ENCODE measurements at regions not wholly inside any gene's neighbourhood (a gene's known extent, or its start where the extent isn't known, plus 50 kb on each side); places are given as distances from the start of the nearest gene placed in this dataset.

DNA sequence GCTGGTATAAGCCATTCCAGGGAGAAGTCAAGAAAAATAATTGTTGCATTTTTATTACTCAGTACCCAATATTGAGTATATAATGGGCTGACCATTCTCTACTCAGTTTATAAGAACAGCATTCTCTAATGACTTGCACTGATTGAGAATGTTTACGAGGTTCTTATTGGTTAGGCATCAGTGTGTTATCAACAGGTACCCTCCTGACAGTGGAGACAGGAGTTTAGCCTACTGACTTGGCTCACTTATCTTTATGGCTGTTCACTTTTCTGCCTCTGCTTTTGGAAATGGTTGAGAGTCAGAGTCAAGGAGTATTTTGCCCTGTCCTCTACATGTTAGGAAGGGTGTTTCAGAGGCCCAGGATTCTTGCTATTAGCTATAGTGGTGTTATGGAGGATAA lies 228.0 kb upstream of the RGS6 start:
- Mint-ChIP-seq H3K36me3 (peaks cover 43% of the 10 kb centered on the region), H3K4me3 (no peak overlapping the region), H3K27ac (no peak overlapping the region), H3K4me1 (peaks cover 0 to 11% (median 6%) of the 10 kb centered on the region in 4 donors), H3K9me3 (no peaks in the 10 kb centered on the region), H3K27me3 (no peaks in the 10 kb centered on the region)
- DNase-seq (no peak), ATAC-seq (ENCODE audit: low read depth in 2 of 2) (no peak)
- no peaks in the 10 kb centered on the region for H3K27me3 ChIP-seq (ENCODE audit: control insufficient read depth, insufficient read depth, low read length)
- peaks cover 11% of the 10 kb centered on the region for H3K36me3 ChIP-seq (ENCODE audit: control insufficient read depth, insufficient read depth, low read length)
- H3K9me3 ChIP-seq (ENCODE audit: control insufficient read depth in 2 of 2, low read length in 2 of 2), result no peaks in the 10 kb centered on the region
- no peak overlapping the region for H3K4me3 ChIP-seq (ENCODE audit: low read depth, low read length)
- no peak overlapping the region for H3K27ac ChIP-seq (ENCODE audit: insufficient read depth, low read length, poor library complexity, severe bottlenecking)
- H3K4me1 ChIP-seq (ENCODE audit: control insufficient read depth, insufficient read depth, low read length, poor library complexity, severe bottlenecking), result no peaks in the 10 kb centered on the region

DNA sequence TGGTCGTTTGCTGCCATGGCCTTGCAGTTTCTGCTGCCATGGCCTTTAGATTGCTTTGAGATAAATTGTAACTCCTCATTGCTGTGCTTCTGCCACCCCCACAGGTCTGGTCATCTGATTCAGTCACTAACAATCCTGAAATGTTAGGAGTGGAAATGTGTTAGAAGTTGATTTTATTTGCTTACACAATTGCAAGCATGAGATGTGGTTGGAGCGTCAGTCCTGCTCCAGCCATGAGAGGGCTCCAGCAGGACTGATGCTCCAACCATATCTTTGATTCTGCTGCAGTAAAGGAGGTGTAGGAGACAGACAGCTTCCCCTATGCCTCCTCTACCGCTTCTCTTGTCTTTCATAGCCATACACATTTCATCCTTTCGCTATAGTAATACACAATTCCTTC lies 226.8 kb upstream of the RGS6 start:
- DNase-seq, result no peak
- Mint-ChIP-seq H3K27ac (no peak overlapping the region), H3K9me3 (no peaks in the 10 kb centered on the region), H3K27me3 (no peaks in the 10 kb centered on the region), H3K4me3 (no peak overlapping the region), H3K4me1 (peaks cover 0 to 6% (median 5%) of the 10 kb centered on the region in 4 donors), H3K36me3 (peaks cover 37% of the 10 kb centered on the region)
- no peaks in the 10 kb centered on the region for H3K4me1 ChIP-seq (ENCODE audit: control insufficient read depth, insufficient read depth, low read length, poor library complexity, severe bottlenecking)
- H3K36me3 ChIP-seq (ENCODE audit: control insufficient read depth, insufficient read depth, low read length), result peaks cover 16% of the 10 kb centered on the region
- H3K9me3 ChIP-seq (ENCODE audit: control insufficient read depth in 2 of 2, low read length in 2 of 2), result no peaks in the 10 kb centered on the region
- H3K27me3 ChIP-seq (ENCODE audit: control insufficient read depth, insufficient read depth, low read length), result no peaks in the 10 kb centered on the region
- no peak overlapping the region for H3K4me3 ChIP-seq (ENCODE audit: low read depth, low read length)
- ATAC-seq (ENCODE audit: low read depth in 2 of 2), result no peak
- H3K27ac ChIP-seq (ENCODE audit: insufficient read depth, low read length, poor library complexity, severe bottlenecking), result no peak overlapping the region

GRCh38 chr14:71709076-71709475 lies 223.2 kb upstream of the RGS6 start:
- peaks cover 37% of the 10 kb centered on the region for H3K36me3 Mint-ChIP-seq
- Histone ChIP-seq H3K27me3 (ENCODE audit: control insufficient read depth, insufficient read depth, low read length) (no peaks in the 10 kb centered on the region), H3K4me1 (ENCODE audit: control insufficient read depth, insufficient read depth, low read length, poor library complexity, severe bottlenecking) (no peaks in the 10 kb centered on the region), H3K27ac (ENCODE audit: insufficient read depth, low read length, poor library complexity, severe bottlenecking) (no peak overlapping the region), H3K36me3 (ENCODE audit: control insufficient read depth, insufficient read depth, low read length) (peaks cover 16% of the 10 kb centered on the region), H3K9me3 (ENCODE audit: control insufficient read depth in 2 of 2, low read length in 2 of 2) (no peaks in the 10 kb centered on the region), H3K4me3 (ENCODE audit: low read depth, low read length) (no peak overlapping the region)
- no peak for DNase-seq
- peak overlapping the region in 1 of 3 donors; percentile 17 for H3K27ac Mint-ChIP-seq
- H3K4me3 Mint-ChIP-seq, result no peak overlapping the region
- no peaks in the 10 kb centered on the region for H3K27me3 Mint-ChIP-seq
- H3K4me1 Mint-ChIP-seq, result peaks cover 8 to 18% (median 10%) of the 10 kb centered on the region in 4 donors
- H3K9me3 Mint-ChIP-seq, result no peaks in the 10 kb centered on the region
- no peak for ATAC-seq (ENCODE audit: low read depth in 2 of 2)

GRCh38 chr14:71709987-71710386 lies 222.2 kb upstream of the RGS6 start:
- DNase-seq (no peak), ATAC-seq (ENCODE audit: low read depth in 2 of 2) (no peak)
- no peaks in the 10 kb centered on the region for H3K27me3 ChIP-seq (ENCODE audit: control insufficient read depth, insufficient read depth, low read length)
- H3K4me3 ChIP-seq (ENCODE audit: low read depth, low read length), result no peak overlapping the region
- peaks cover 39% of the 10 kb centered on the region for H3K36me3 Mint-ChIP-seq
- H3K4me1 ChIP-seq (ENCODE audit: control insufficient read depth, insufficient read depth, low read length, poor library complexity, severe bottlenecking), result no peaks in the 10 kb centered on the region
- peaks cover 8 to 19% (median 10%) of the 10 kb centered on the region in 4 donors for H3K4me1 Mint-ChIP-seq
- no peak overlapping the region for H3K27ac Mint-ChIP-seq
- no peak overlapping the region for H3K4me3 Mint-ChIP-seq
- H3K9me3 ChIP-seq (ENCODE audit: control insufficient read depth in 2 of 2, low read length in 2 of 2), result no peaks in the 10 kb centered on the region
- no peaks in the 10 kb centered on the region for H3K9me3 Mint-ChIP-seq
- no peaks in the 10 kb centered on the region for H3K27me3 Mint-ChIP-seq
- H3K27ac ChIP-seq (ENCODE audit: insufficient read depth, low read length, poor library complexity, severe bottlenecking), result no peak overlapping the region
- H3K36me3 ChIP-seq (ENCODE audit: control insufficient read depth, insufficient read depth, low read length), result peaks cover 14% of the 10 kb centered on the region

- peaks cover 8 to 24% (median 10%) of the 10 kb centered on the region in 4 donors for H3K4me1 Mint-ChIP-seq
These were observed 221.1 kb upstream of the RGS6 start for GRCh38 chr14:71711125-71711524.

DNA sequence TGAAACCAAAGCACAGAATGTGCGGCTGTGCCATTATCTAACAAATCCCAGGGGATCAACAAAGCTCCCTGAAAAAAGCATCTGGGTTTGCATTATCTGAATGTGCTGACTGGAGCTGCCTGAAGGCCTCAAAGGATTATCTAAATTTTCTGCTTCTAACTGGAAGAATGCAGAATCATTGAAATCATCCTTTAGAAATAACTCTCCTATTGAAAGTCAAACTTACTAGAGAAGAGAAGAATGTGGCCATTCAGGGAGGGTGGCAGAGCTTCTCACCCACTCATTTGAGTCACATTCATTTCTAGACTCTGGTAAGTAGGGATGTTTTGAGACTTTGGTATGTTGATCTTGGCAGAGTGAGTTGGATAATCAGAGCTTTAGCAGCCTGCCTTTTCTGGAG lies 220.6 kb upstream of the RGS6 start:
- no peaks in the 10 kb centered on the region for H3K9me3 ChIP-seq (ENCODE audit: control insufficient read depth in 2 of 2, low read length in 2 of 2)
- no peak for DNase-seq
- ATAC-seq (ENCODE audit: low read depth in 2 of 2), result no peak
- peak overlapping the region in 1 of 3 donors; percentile 7 for H3K27ac Mint-ChIP-seq
- H3K36me3 ChIP-seq (ENCODE audit: control insufficient read depth, insufficient read depth, low read length), result peaks cover 5% of the 10 kb centered on the region
- H3K9me3 Mint-ChIP-seq, result no peaks in the 10 kb centered on the region
- no peak overlapping the region for H3K4me3 ChIP-seq (ENCODE audit: low read depth, low read length)
- no peak overlapping the region for H3K27ac ChIP-seq (ENCODE audit: insufficient read depth, low read length, poor library complexity, severe bottlenecking)
- H3K4me1 ChIP-seq (ENCODE audit: control insufficient read depth, insufficient read depth, low read length, poor library complexity, severe bottlenecking), result no peaks in the 10 kb centered on the region
- H3K36me3 Mint-ChIP-seq, result peaks cover 36% of the 10 kb centered on the region
- H3K4me3 Mint-ChIP-seq, result no peak overlapping the region
- no peaks in the 10 kb centered on the region for H3K27me3 Mint-ChIP-seq
- no peaks in the 10 kb centered on the region for H3K27me3 ChIP-seq (ENCODE audit: control insufficient read depth, insufficient read depth, low read length)
- H3K4me1 Mint-ChIP-seq, result peaks cover 8 to 24% (median 10%) of the 10 kb centered on the region in 4 donors

More at GRCh38 chr14:71711125-71711524, 221.1 kb upstream of the RGS6 start:
- no peaks in the 10 kb centered on the region for H3K4me1 ChIP-seq (ENCODE audit: control insufficient read depth, insufficient read depth, low read length, poor library complexity, severe bottlenecking)
- H3K9me3 ChIP-seq (ENCODE audit: control insufficient read depth in 2 of 2, low read length in 2 of 2), result no peaks in the 10 kb centered on the region
- no peaks in the 10 kb centered on the region for H3K27me3 Mint-ChIP-seq
- H3K27ac Mint-ChIP-seq, result peak overlapping the region in 2 of 3 donors; percentile 7 to 16
- H3K9me3 Mint-ChIP-seq, result no peaks in the 10 kb centered on the region
- no peak overlapping the region for H3K4me3 ChIP-seq (ENCODE audit: low read depth, low read length)
- DNase-seq, result peak in 1 of 3 donors; percentile 61
- H3K36me3 ChIP-seq (ENCODE audit: control insufficient read depth, insufficient read depth, low read length), result peaks cover 5% of the 10 kb centered on the region
- no peaks in the 10 kb centered on the region for H3K27me3 ChIP-seq (ENCODE audit: control insufficient read depth, insufficient read depth, low read length)
- H3K4me3 Mint-ChIP-seq, result no peak overlapping the region
- H3K27ac ChIP-seq (ENCODE audit: insufficient read depth, low read length, poor library complexity, severe bottlenecking), result no peak overlapping the region
- peak in 1 of 2 donors; percentile 75 for ATAC-seq (ENCODE audit: low read depth in 2 of 2)
- H3K36me3 Mint-ChIP-seq, result peaks cover 39% of the 10 kb centered on the region

DNA sequence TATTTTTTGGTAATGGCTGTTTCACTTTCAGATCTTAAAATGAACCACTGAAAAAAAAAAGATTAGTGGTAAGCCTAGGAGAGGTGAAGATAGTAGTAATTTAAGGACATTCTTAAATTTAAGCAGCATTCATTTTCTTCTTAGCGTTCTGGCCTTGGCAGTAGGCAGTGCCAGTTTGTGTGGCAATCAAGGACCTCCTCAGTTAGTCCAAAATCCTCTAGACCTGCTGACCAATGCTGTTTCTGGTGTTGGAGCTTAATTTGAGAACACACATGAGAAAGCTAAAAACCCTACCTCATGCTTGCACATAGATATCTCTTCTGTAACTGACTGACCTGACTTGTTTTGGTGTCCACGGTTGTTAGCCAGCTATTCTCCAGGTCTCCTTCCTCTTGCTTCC lies 219.8 kb upstream of the RGS6 start:
- Histone ChIP-seq H3K27me3 (ENCODE audit: control insufficient read depth, insufficient read depth, low read length) (no peaks in the 10 kb centered on the region), H3K9me3 (ENCODE audit: control insufficient read depth in 2 of 2, low read length in 2 of 2) (no peaks in the 10 kb centered on the region), H3K4me3 (ENCODE audit: low read depth, low read length) (no peak overlapping the region), H3K36me3 (ENCODE audit: control insufficient read depth, insufficient read depth, low read length) (peaks cover 7% of the 10 kb centered on the region), H3K27ac (ENCODE audit: insufficient read depth, low read length, poor library complexity, severe bottlenecking) (no peak overlapping the region), H3K4me1 (ENCODE audit: control insufficient read depth, insufficient read depth, low read length, poor library complexity, severe bottlenecking) (no peaks in the 10 kb centered on the region)
- DNase-seq (no peak), ATAC-seq (ENCODE audit: low read depth in 2 of 2) (no peak)
- Mint-ChIP-seq H3K27me3 (no peaks in the 10 kb centered on the region), H3K4me3 (no peak overlapping the region), H3K9me3 (no peaks in the 10 kb centered on the region), H3K27ac (no peak overlapping the region), H3K36me3 (peaks cover 35% of the 10 kb centered on the region), H3K4me1 (peaks cover 8 to 24% (median 10%) of the 10 kb centered on the region in 4 donors)

GRCh38 chr14:71713016-71713415 lies 219.2 kb upstream of the RGS6 start:
- no peak overlapping the region for H3K27ac ChIP-seq (ENCODE audit: insufficient read depth, low read length, poor library complexity, severe bottlenecking)
- H3K36me3 ChIP-seq (ENCODE audit: control insufficient read depth, insufficient read depth, low read length), result peaks cover 8% of the 10 kb centered on the region
- H3K27me3 ChIP-seq (ENCODE audit: control insufficient read depth, insufficient read depth, low read length), result no peaks in the 10 kb centered on the region
- Mint-ChIP-seq H3K27ac (no peak overlapping the region), H3K36me3 (peaks cover 34% of the 10 kb centered on the region), H3K4me1 (peaks cover 8 to 24% (median 10%) of the 10 kb centered on the region in 4 donors), H3K9me3 (no peaks in the 10 kb centered on the region), H3K4me3 (no peak overlapping the region), H3K27me3 (no peaks in the 10 kb centered on the region)
- H3K4me1 ChIP-seq (ENCODE audit: control insufficient read depth, insufficient read depth, low read length, poor library complexity, severe bottlenecking), result no peaks in the 10 kb centered on the region
- no peak overlapping the region for H3K4me3 ChIP-seq (ENCODE audit: low read depth, low read length)
- DNase-seq (no peak), ATAC-seq (ENCODE audit: low read depth in 2 of 2) (no peak)
- no peaks in the 10 kb centered on the region for H3K9me3 ChIP-seq (ENCODE audit: control insufficient read depth in 2 of 2, low read length in 2 of 2)

All from CD4-positive, CD25-positive, alpha-beta regulatory T cell (primary cell).